H9 (cell line): ENCODE measurements at regions not wholly inside any gene's neighbourhood (a gene's known extent, or its start where the extent isn't known, plus 50 kb on each side); places are given as distances from the start of the nearest gene placed in this dataset.

Experiments used
- DNase-seq: peaks from one replicate; pipeline ENCODE4 v3.0.0-alpha.2; 2017
- H2AFZ ChIP-seq: one replicate; pipeline ENCODE4 v1.6.1; 2013; ENCODE audit warnings: mild to moderate bottlenecking, low read length, control low read depth, moderate library complexity
- H2AK5ac ChIP-seq: 2 replicates; pipeline ENCODE4 v1.6.1; 2013; ENCODE audit warnings: low read length, control low read depth, mixed read lengths; ENCODE audit not compliant: insufficient read length
- H2BK120ac ChIP-seq: one replicate; pipeline ENCODE4 v1.6.1; 2013; ENCODE audit warnings: low read depth, mild to moderate bottlenecking, low read length, control low read depth, inconsistent platforms; ENCODE audit not compliant: poor library complexity, severe bottlenecking
- H2BK12ac ChIP-seq: 2 replicates; pipeline ENCODE4 v1.6.1; 2013; ENCODE audit warnings: low read length, control low read depth, mixed read lengths, low read depth; ENCODE audit not compliant: insufficient read length
- H2BK15ac ChIP-seq: 2 replicates; pipeline ENCODE4 v1.6.1; 2013; ENCODE audit warnings: low read depth, low read length, control low read depth
- H2BK20ac ChIP-seq: one replicate; pipeline ENCODE4 v1.6.1; 2013; ENCODE audit warnings: low read depth, mild to moderate bottlenecking, low read length, control low read depth, inconsistent platforms; ENCODE audit not compliant: poor library complexity, severe bottlenecking
- H2BK5ac ChIP-seq: 2 replicates; pipeline ENCODE4 v1.6.1; 2013; ENCODE audit warnings: low read length, control low read depth, mixed read lengths; ENCODE audit not compliant: insufficient read length
- H3K14ac ChIP-seq: 2 replicates; pipeline ENCODE4 v1.6.1; 2013; ENCODE audit warnings: low read length, control low read depth; ENCODE audit not compliant: insufficient read depth
- H3K18ac ChIP-seq: 2 replicates; pipeline ENCODE4 v1.6.1; 2013; ENCODE audit warnings: low read depth, mild to moderate bottlenecking, mixed read lengths, low read length, control low read depth; ENCODE audit not compliant: insufficient read length
- H3K23ac ChIP-seq: 2 replicates; pipeline ENCODE4 v1.6.1; 2013; ENCODE audit warnings: low read length, control low read depth, mixed read lengths, low read depth; ENCODE audit not compliant: insufficient read length
- H3K23me2 ChIP-seq: 2 replicates; pipeline ENCODE4 v1.6.1; 2013; ENCODE audit warnings: low read depth, mild to moderate bottlenecking, mixed read lengths, low read length, control low read depth; ENCODE audit not compliant: insufficient read length, poor library complexity, severe bottlenecking
- H3K27ac ChIP-seq: 2 replicates; pipeline ENCODE4 v1.5.1; 2013; ENCODE audit warnings: low read length, control low read depth, mixed read lengths, low read depth; ENCODE audit not compliant: insufficient read length
- H3K27me3 ChIP-seq: 2 replicates; pipeline ENCODE4 v1.6.1; 2013; ENCODE audit warnings: low read length, control low read depth, inconsistent platforms; ENCODE audit not compliant: insufficient read depth
- H3K4ac ChIP-seq: 2 replicates; pipeline ENCODE4 v1.6.1; 2013; ENCODE audit warnings: low read depth, mild to moderate bottlenecking, control low read depth, inconsistent platforms, low read length, moderate library complexity
- H3K4me1 ChIP-seq: 2 replicates; pipeline ENCODE4 v1.6.1; 2013; ENCODE audit warnings: low read length, control low read depth, inconsistent platforms; ENCODE audit not compliant: insufficient read depth
- H3K4me2 ChIP-seq: 2 replicates; pipeline ENCODE4 v1.6.1; 2013; ENCODE audit warnings: low read length, control low read depth, mixed read lengths; ENCODE audit not compliant: insufficient read length, insufficient read depth
- H3K56ac ChIP-seq: 2 replicates; pipeline ENCODE4 v1.6.1; 2013; ENCODE audit warnings: low read depth, mild to moderate bottlenecking, mixed read lengths, low read length, control low read depth; ENCODE audit not compliant: insufficient read length
- H3K79me1 ChIP-seq: 2 replicates; pipeline ENCODE4 v1.6.1; 2013; ENCODE audit warnings: low read depth, mild to moderate bottlenecking, moderate library complexity, low read length, control low read depth, inconsistent platforms; ENCODE audit not compliant: insufficient read depth, poor library complexity, severe bottlenecking
- H3K79me2 ChIP-seq: 2 replicates; pipeline ENCODE4 v1.6.1; 2013; ENCODE audit warnings: low read length, control low read depth, inconsistent platforms; ENCODE audit not compliant: insufficient read depth
- H3K9ac ChIP-seq: 2 replicates; pipeline ENCODE4 v1.6.1; 2013; ENCODE audit warnings: low read length, control low read depth, mixed read lengths; ENCODE audit not compliant: insufficient read length; ENCODE audit errors: extremely low read depth
- H3K9me3 ChIP-seq: one replicate; pipeline ENCODE4 v1.6.1; 2013; ENCODE audit warnings: low read depth, low read length, inconsistent platforms; ENCODE audit not compliant: control insufficient read depth
- H3T11ph ChIP-seq: one replicate; pipeline ENCODE4 v1.6.1; 2013; ENCODE audit warnings: mild to moderate bottlenecking, low read length, control low read depth, inconsistent platforms
- H4K20me1 ChIP-seq: one replicate; pipeline ENCODE4 v1.6.1; 2013; ENCODE audit not compliant: control insufficient read depth, insufficient read length, insufficient read depth
- H4K5ac ChIP-seq: 2 replicates; pipeline ENCODE4 v1.6.1; 2013; ENCODE audit warnings: low read depth, mild to moderate bottlenecking, mixed read lengths, low read length, control low read depth; ENCODE audit not compliant: insufficient read length
- H4K8ac ChIP-seq: replicated peaks from 2 replicates; pipeline ENCODE4 v1.6.1; 2013; ENCODE audit warnings: low read length, control low read depth, mixed read lengths, low read depth; ENCODE audit not compliant: insufficient read length
- H4K91ac ChIP-seq: 2 replicates; pipeline ENCODE4 v1.6.1; 2013; ENCODE audit warnings: low read depth, mild to moderate bottlenecking, moderate library complexity, mixed read lengths, low read length, control low read depth; ENCODE audit not compliant: insufficient read length
- H3K27ac Mint-ChIP-seq, 3 experiments: 2 replicates in 2 of 3; 3 replicates in 1 of 3; pipeline ENCODE4 v1.8.0; 2020 to 2021; ENCODE audit warnings: mixed read lengths in 3 of 3, mild to moderate bottlenecking in 1 of 3, moderate library complexity in 1 of 3
- H3K27me3 Mint-ChIP-seq: 2 replicates; pipeline ENCODE4 v1.8.0; 2021; ENCODE audit warnings: low read depth, mild to moderate bottlenecking, moderate library complexity, mixed read lengths
- H3K36me3 Mint-ChIP-seq, 3 experiments: 2 replicates in 2 of 3; 3 replicates in 1 of 3; pipeline ENCODE4 v1.8.0; 2020 to 2021; ENCODE audit warnings: low read depth in 3 of 3, mixed read lengths in 3 of 3; ENCODE audit not compliant: insufficient read depth in 1 of 3
- H3K4me1 Mint-ChIP-seq, 2 experiments: 2 replicates each; pipeline ENCODE4 v1.8.0; 2020; ENCODE audit warnings: mixed read lengths in 2 of 2
- H3K4me3 Mint-ChIP-seq, 2 experiments: 2 replicates in 1 of 2; 3 replicates in 1 of 2; pipeline ENCODE4 v1.8.0; 2020 to 2021; ENCODE audit warnings: mild to moderate bottlenecking in 2 of 2, mixed read lengths in 2 of 2, moderate library complexity in 1 of 2
- H3K9me3 Mint-ChIP-seq, 2 experiments: 2 replicates in 1 of 2; 3 replicates in 1 of 2; pipeline ENCODE4 v1.8.0; 2020; ENCODE audit warnings: mild to moderate bottlenecking in 2 of 2, mixed read lengths in 2 of 2, moderate library complexity in 1 of 2
- WGBS: extraction: QIAGEN DNeasy Blood & Tissue Kit; methylation state at CpG from one replicate; pipeline ENCODE4 v1.1.7; 2013; ENCODE audit warnings: missing lambda C conversion rate, low lambda C conversion rate, mixed read lengths; ENCODE audit not compliant: insufficient read length; ENCODE audit errors: extremely low coverage; 5-methylcytosine and 5-hydroxymethylcytosine counted together
- TF ChIP-seq, protein P1 (sequence below): fragments of 200-600 bp; sonication (generic); conservative IDR thresholded peaks from 3 replicates; pipeline ENCODE4 v1.8.0; 2021; ENCODE audit warnings: antibody characterized with exemption, mild to moderate bottlenecking

- Histone ChIP-seq H3K14ac (no peak overlapping the region), H2BK5ac (no peak overlapping the region), H3K4ac (no peak overlapping the region), H3K79me1 (no peaks in the 10 kb centered on the region), H4K5ac (no peak overlapping the region), H3K23me2 (no peaks in the 10 kb centered on the region), H3K9ac (no peak overlapping the region), H3K79me2 (no peaks in the 10 kb centered on the region), H3T11ph (no peak overlapping the region), H3K18ac (no peak overlapping the region), H3K4me1 (no peaks in the 10 kb centered on the region), H2AK5ac (no peak overlapping the region), H3K23ac (no peak overlapping the region), H2AFZ (no peak overlapping the region), H3K9me3 (no peaks in the 10 kb centered on the region), H3K27ac (no peak overlapping the region), H2BK12ac (no peak overlapping the region), H2BK120ac (no peak overlapping the region), H3K27me3 (no peaks in the 10 kb centered on the region; the same call in 1 of the 2 replicates), H3K56ac (no peak overlapping the region), H2BK15ac (no peak overlapping the region), H3K4me2 (no peak overlapping the region), H4K20me1 (no peaks in the 10 kb centered on the region), H4K91ac (no peak overlapping the region), H4K8ac (no peak overlapping the region), H2BK20ac (no peak overlapping the region)
- TF ChIP-seq, protein P1, sequence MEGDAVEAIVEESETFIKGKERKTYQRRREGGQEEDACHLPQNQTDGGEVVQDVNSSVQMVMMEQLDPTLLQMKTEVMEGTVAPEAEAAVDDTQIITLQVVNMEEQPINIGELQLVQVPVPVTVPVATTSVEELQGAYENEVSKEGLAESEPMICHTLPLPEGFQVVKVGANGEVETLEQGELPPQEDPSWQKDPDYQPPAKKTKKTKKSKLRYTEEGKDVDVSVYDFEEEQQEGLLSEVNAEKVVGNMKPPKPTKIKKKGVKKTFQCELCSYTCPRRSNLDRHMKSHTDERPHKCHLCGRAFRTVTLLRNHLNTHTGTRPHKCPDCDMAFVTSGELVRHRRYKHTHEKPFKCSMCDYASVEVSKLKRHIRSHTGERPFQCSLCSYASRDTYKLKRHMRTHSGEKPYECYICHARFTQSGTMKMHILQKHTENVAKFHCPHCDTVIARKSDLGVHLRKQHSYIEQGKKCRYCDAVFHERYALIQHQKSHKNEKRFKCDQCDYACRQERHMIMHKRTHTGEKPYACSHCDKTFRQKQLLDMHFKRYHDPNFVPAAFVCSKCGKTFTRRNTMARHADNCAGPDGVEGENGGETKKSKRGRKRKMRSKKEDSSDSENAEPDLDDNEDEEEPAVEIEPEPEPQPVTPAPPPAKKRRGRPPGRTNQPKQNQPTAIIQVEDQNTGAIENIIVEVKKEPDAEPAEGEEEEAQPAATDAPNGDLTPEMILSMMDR: no peak
- Mint-ChIP-seq H3K27ac (no peak overlapping the region), H3K9me3 (no peaks in the 10 kb centered on the region), H3K4me3 (no peak overlapping the region; a peak in 1 of 5 replicates), H3K4me1 (peaks cover 17 to 36% of the 10 kb centered on the region in 2 experiments), H3K36me3 (no peaks in the 10 kb centered on the region; a peak in 1 of 7 replicates), H3K27me3 (peaks cover 70% of the 10 kb centered on the region)
- no CpG with 5 or more reads among the region's 34 CpGs for WGBS
- DNase-seq: no peak
These were observed 185.0 kb downstream of the ERMARD start for GRCh38 chr6:169936355-169936975.
